GM03348 (cell line): ENCODE measurements at regions not wholly inside any gene's neighbourhood (a gene's known extent, or its start where the extent isn't known, plus 50 kb on each side); places are given as distances from the start of the nearest gene placed in this dataset.
"Not testable (repeated sequence)": the region's sequence is repeated elsewhere in the genome, so short reads cannot be mapped to it uniquely, and the experiment has no call there.

ENCODE experiments used
- DNase-seq: peaks from one replicate; pipeline ENCODE4 v3.0.0; 2012; ENCODE audit warnings: low spot score

- DNase-seq = no peak
These were observed 262.8 kb upstream of the MAF start for GRCh38 chr16:79863128-79864031.

GRCh38 chr16:79862601-79863000 lies 262.1 kb upstream of the MAF start:
- no peak for DNase-seq

GRCh38 chr16:79856581-79856980 lies 256.0 kb upstream of the MAF start:
- DNase-seq = no peak

- no peak for DNase-seq
These were observed 249.8 kb upstream of the MAF start for GRCh38 chr16:79850348-79850747.

GRCh38 chr16:79849119-79849518 lies 248.6 kb upstream of the MAF start:
- DNase-seq = no peak

GRCh38 chr16:79848719-79849118 lies 248.2 kb upstream of the MAF start:
- DNase-seq = no peak

- DNase-seq = no peak
These were observed 247.0 kb upstream of the MAF start for GRCh38 chr16:79847569-79847968.

GRCh38 chr16:79847101-79847500 lies 246.6 kb upstream of the MAF start:
- DNase-seq = no peak

- no peak for DNase-seq
These were observed 245.2 kb upstream of the MAF start for GRCh38 chr16:79845734-79846135.

- no peak for DNase-seq
These were observed 244.6 kb upstream of the MAF start for GRCh38 chr16:79845033-79845733.

- DNase-seq = no peak
These were observed 244.1 kb upstream of the MAF start for GRCh38 chr16:79844603-79845002.

- no peak for DNase-seq
These were observed 243.1 kb upstream of the MAF start for GRCh38 chr16:79843631-79844043.

GRCh38 chr16:79843145-79843544 lies 242.6 kb upstream of the MAF start:
- no peak for DNase-seq

- DNase-seq = no peak
These were observed 241.7 kb upstream of the MAF start for GRCh38 chr16:79842197-79842596.

- no peak for DNase-seq
These were observed 239.2 kb upstream of the MAF start for GRCh38 chr16:79839466-79840341.

- DNase-seq = no peak
These were observed 238.1 kb upstream of the MAF start for GRCh38 chr16:79838496-79839259.

GRCh38 chr16:79836144-79836543 lies 235.6 kb upstream of the MAF start:
- DNase-seq = no peak

GRCh38 chr16:79835194-79835593 lies 234.7 kb upstream of the MAF start:
- DNase-seq = no peak

GRCh38 chr16:79834720-79835119 lies 234.2 kb upstream of the MAF start:
- DNase-seq = no peak

- not testable (repeated sequence) for DNase-seq
These were observed 233.5 kb upstream of the MAF start for GRCh38 chr16:79834003-79834402.

GRCh38 chr16:79833559-79833958 lies 233.0 kb upstream of the MAF start:
- DNase-seq = no peak
